HCT116 (cell line): ENCODE measurements at regions not wholly inside any gene's neighbourhood (a gene's known extent, or its start where the extent isn't known, plus 50 kb on each side); places are given as distances from the start of the nearest gene placed in this dataset.

ENCODE experiments used
- ATAC-seq: fragments of 200-7000 bp; cut with Tn5 transposase; 2 replicates; pipeline ENCODE4 v1.9.1; 2020; ENCODE audit warnings: mild to moderate bottlenecking, moderate library complexity
- BruUV-seq: library from RNA; stranded (reverse); fragments of 400-500 nt; replicated peaks from 2 replicates; lab custom pipeline; 2021; lab: Mats Ljungman, UMichigan
- CTCF ChIA-PET: fragments of 300-600 bp; sonication (Branson Sonifier 250); formaldehyde crosslinking; loops from one replicate; lab custom pipeline; 2021; ENCODE audit warnings: antibody characterized with exemption; lab: Charles Lee
- POLR2A ChIA-PET: fragments of 300-600, 350-600 bp; sonication (Branson Sonifier 250); formaldehyde crosslinking; loops from one replicate; lab custom pipeline; 2021; ENCODE audit warnings: antibody characterized with exemption; lab: Charles Lee
- RAD21 ChIA-PET, 2 experiments: fragments of 300-600 bp; sonication (Branson Sonifier 250); formaldehyde crosslinking; loops; one replicate each; lab custom pipeline; 2023; ENCODE audit warnings: low total read pairs in 2 of 2; ENCODE audit not compliant: uncharacterized antibody in 2 of 2, unreplicated experiment in 2 of 2, low non-redundant PET in 1 of 2; lab: Charles Lee
- DNase-seq: peaks from one replicate; pipeline ENCODE4 v3.0.0-alpha.2; 2010; ENCODE audit warnings: low read depth, low spot score
- H2AFZ ChIP-seq: fragments of 200-600 bp; shearing (Covaris generic), sonication (generic); 2 replicates; pipeline ENCODE4 v1.6.1; 2017; ENCODE audit warnings: low read depth, mixed run types, mixed read lengths, antibody characterized with exemption, low read length; ENCODE audit not compliant: poor library complexity, severe bottlenecking
- H3K27ac ChIP-seq: 2 replicates; pipeline ENCODE4 v1.5.1; 2012; ENCODE audit warnings: low read depth, low read length
- H3K27me3 ChIP-seq: fragments of 200-600 bp; sonication (generic); 2 replicates; pipeline ENCODE4 v1.6.1; 2016; ENCODE audit warnings: mixed run types, low read length, mixed read lengths; ENCODE audit not compliant: insufficient read depth
- H3K36me3 ChIP-seq, 2 experiments: fragments of 200-500 bp in 1 of 2; fragments of 200-600 bp in 1 of 2; sonication (Bioruptor generic) in 1 of 2; sonication (generic) in 1 of 2; 2 replicates each; pipeline versions ENCODE4 v1.5.1 to v1.6.1; 2014 to 2016; ENCODE audit warnings: low read length in 2 of 2, inconsistent platforms in 1 of 2, mixed read lengths in 1 of 2, mixed run types in 1 of 2; ENCODE audit not compliant: insufficient read depth in 2 of 2, control insufficient read depth in 1 of 2
- H3K4me1 ChIP-seq, 2 experiments: fragments of 200-600 bp in 1 of 2; sonication (generic) in 1 of 2; 2 replicates each; pipeline versions ENCODE4 v1.5.1 to v1.6.1; 2012 to 2017; ENCODE audit warnings: low read length in 2 of 2, inconsistent platforms in 1 of 2, mild to moderate bottlenecking in 1 of 2, mixed read lengths in 1 of 2, mixed run types in 1 of 2, moderate library complexity in 1 of 2; ENCODE audit not compliant: insufficient read depth in 2 of 2, control insufficient read depth in 1 of 2
- H3K4me2 ChIP-seq: fragments of 200-600 bp; sonication (generic); 2 replicates; pipeline ENCODE4 v1.6.1; 2017; ENCODE audit warnings: mixed run types, low read length, mixed read lengths
- H3K4me3 ChIP-seq, 2 experiments: fragments of 200-600 bp in 1 of 2; sonication (generic) in 1 of 2; replicated peaks in 1 of 2; 2 replicates each; pipeline ENCODE4 v1.5.1; 2011 to 2016; ENCODE audit warnings: low read length in 2 of 2, control low read depth in 1 of 2, low read depth in 1 of 2, mild to moderate bottlenecking in 1 of 2, mixed read lengths in 1 of 2, mixed run types in 1 of 2
- H3K79me2 ChIP-seq: fragments of 200-600 bp; sonication (generic); 2 replicates; pipeline ENCODE4 v1.6.1; 2017; ENCODE audit warnings: mild to moderate bottlenecking, mixed run types, low read length, moderate library complexity, mixed read lengths; ENCODE audit not compliant: insufficient read depth
- H3K9ac ChIP-seq: fragments of 200-600 bp; sonication (generic); 2 replicates; pipeline ENCODE4 v1.6.1; 2016; ENCODE audit warnings: low read length, mixed read lengths
- H3K9me2 ChIP-seq: fragments of 200-600 bp; sonication (generic), shearing (Covaris generic); 2 replicates; pipeline ENCODE4 v1.6.1; 2017; ENCODE audit warnings: mixed run types, mild to moderate bottlenecking, moderate library complexity; ENCODE audit not compliant: insufficient read depth
- H3K9me3 ChIP-seq, 2 experiments: fragments of 200-500 bp in 1 of 2; fragments of 200-600 bp in 1 of 2; sonication (Bioruptor generic) in 1 of 2; sonication (generic) in 1 of 2; 2 replicates each; pipeline ENCODE4 v1.6.1; 2014 to 2017; ENCODE audit warnings: low read length in 2 of 2, mixed read lengths in 2 of 2, inconsistent platforms in 1 of 2, low read depth in 1 of 2, mild to moderate bottlenecking in 1 of 2, mixed run types in 1 of 2, moderate library complexity in 1 of 2; ENCODE audit not compliant: control insufficient read depth in 1 of 2, insufficient read depth in 1 of 2
- H4K20me1 ChIP-seq: fragments of 200-600 bp; sonication (generic), shearing (Covaris generic); 2 replicates; pipeline ENCODE4 v1.6.1; 2017; ENCODE audit warnings: mixed run types, mild to moderate bottlenecking, moderate library complexity; ENCODE audit not compliant: insufficient read depth
- EGR1 ChIP-seq: IDR thresholded peaks from 2 replicates; pipeline ENCODE4 v1.6.1; 2012; ENCODE audit warnings: low read depth
- EZH2phosphoT487 ChIP-seq: fragments of 200-600 bp; IDR thresholded peaks from 2 replicates; pipeline ENCODE4 v1.6.1; 2018; ENCODE audit warnings: antibody characterized with exemption, borderline replicate concordance
- JUND ChIP-seq: IDR thresholded peaks from 2 replicates; pipeline ENCODE4 v1.6.1; 2012
- POLR2A ChIP-seq: IDR thresholded peaks from 2 replicates; pipeline ENCODE4 v1.7.0; 2011; ENCODE audit warnings: borderline replicate concordance; ENCODE audit not compliant: insufficient read depth, insufficient read length; ENCODE audit errors: extremely low read depth
- RAD21 ChIP-seq: IDR thresholded peaks from 2 replicates; pipeline ENCODE4 v1.6.1; 2012; ENCODE audit warnings: low read depth, mild to moderate bottlenecking
- SP1 ChIP-seq: IDR thresholded peaks from 2 replicates; pipeline ENCODE4 v1.6.1; 2012; ENCODE audit warnings: low read depth
- SRF ChIP-seq: IDR thresholded peaks from 2 replicates; pipeline ENCODE4 v1.6.1; 2012; ENCODE audit warnings: low read depth
- TCF7L2 ChIP-seq: IDR thresholded peaks from 2 replicates; pipeline ENCODE4 v1.7.0; 2011; ENCODE audit warnings: borderline replicate concordance, inconsistent platforms; ENCODE audit not compliant: insufficient read depth, insufficient read length; ENCODE audit errors: extremely low read depth
- ZFX ChIP-seq: fragments of 450-650 bp; IDR thresholded peaks from 2 replicates; pipeline ENCODE4 v1.6.1; 2017
- ZNF274 ChIP-seq: fragments of 200-500 bp; sonication (Bioruptor generic); IDR thresholded peaks from 2 replicates; pipeline ENCODE4 v1.6.1; 2014; ENCODE audit warnings: mild to moderate bottlenecking, low read depth, low read length, inconsistent platforms
- intact Hi-C: fragments of 100-400 bp; cut with micrococcal nuclease; formaldehyde crosslinking; loops from 2 replicates; pipeline ENCODE4 v1.10.0; 2022
- TF ChIP-seq, protein P1 (sequence below): IDR thresholded peaks from 2 replicates; pipeline ENCODE4 v1.6.1; 2012

DNA sequence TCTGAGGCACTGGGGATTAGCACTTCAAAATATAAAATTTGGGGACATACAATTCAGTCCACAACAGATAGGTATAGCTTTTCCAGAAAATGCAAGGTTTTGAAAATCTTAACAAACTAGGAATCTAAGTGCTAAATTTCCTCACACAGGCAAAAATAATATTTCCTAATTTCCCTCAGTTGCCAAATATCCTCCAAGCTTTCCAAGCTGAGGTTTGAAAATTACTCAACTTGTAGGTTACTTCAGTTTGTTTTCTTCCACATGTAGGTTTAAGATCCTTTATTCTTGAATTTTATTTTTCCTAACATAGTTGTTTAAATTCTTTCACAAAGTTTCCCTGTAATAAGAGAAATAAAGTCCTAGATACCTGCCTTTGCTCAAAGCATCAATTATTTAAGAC is 192.9 kb upstream of the NRXN1 start:
- ChIA-PET CTCF (no interaction called here), RAD21 (no interaction called here), POLR2A (no interaction called here)
- no peak overlapping the region for H3K27ac ChIP-seq
- H3K27me3 ChIP-seq, result no peaks in the 10 kb centered on the region
- H3K36me3 ChIP-seq, result no peaks in the 10 kb centered on the region
- no peak for TF ChIP-seq EGR1
- no peak for TF ChIP-seq RAD21
- no peak for TF ChIP-seq SRF
- TF ChIP-seq JUND, result no peak
- no peak for TF ChIP-seq EZH2phosphoT487
- no peak for TF ChIP-seq ZNF274
- TF ChIP-seq POLR2A, result no peak
- no peaks in the 10 kb centered on the region for H4K20me1 ChIP-seq
- H3K4me3 ChIP-seq, result no peak overlapping the region
- no peak overlapping the region for H3K9ac ChIP-seq
- no peaks in the 10 kb centered on the region for H3K79me2 ChIP-seq
- intact Hi-C loops, result no loop called here
- DNase-seq (no peak), ATAC-seq (no peak)
- H3K4me2 ChIP-seq, result no peak overlapping the region
- no TSS peak for BruUV-seq
- no peaks in the 10 kb centered on the region for H3K9me3 ChIP-seq
- no peaks in the 10 kb centered on the region for H3K9me2 ChIP-seq
- no peaks in the 10 kb centered on the region for H3K4me1 ChIP-seq
- H2AFZ ChIP-seq, result no peak overlapping the region

GRCh38 chr2:51222106-51222505 is 190.2 kb upstream of the NRXN1 start:
- no peak for DNase-seq
- H3K9me2 ChIP-seq, result no peaks in the 10 kb centered on the region
- no peak for ATAC-seq
- CTCF ChIA-PET, result no interaction called here
- RAD21 ChIA-PET, result no interaction called here
- no peak overlapping the region for H2AFZ ChIP-seq
- no peaks in the 10 kb centered on the region for H3K79me2 ChIP-seq
- H3K9me3 ChIP-seq, result no peaks in the 10 kb centered on the region
- no peak overlapping the region for H3K27ac ChIP-seq
- H3K27me3 ChIP-seq, result no peaks in the 10 kb centered on the region
- H3K9ac ChIP-seq, result no peak overlapping the region
- H3K4me2 ChIP-seq, result no peak overlapping the region
- no TSS peak for BruUV-seq
- POLR2A ChIA-PET, result no interaction called here
- H3K4me1 ChIP-seq, result no peaks in the 10 kb centered on the region
- H4K20me1 ChIP-seq, result no peaks in the 10 kb centered on the region
- TF ChIP-seq SP1 (no peak), ZFX (no peak), TCF7L2 (no peak), RAD21 (no peak), EGR1 (no peak)
- TF ChIP-seq, protein P1, sequence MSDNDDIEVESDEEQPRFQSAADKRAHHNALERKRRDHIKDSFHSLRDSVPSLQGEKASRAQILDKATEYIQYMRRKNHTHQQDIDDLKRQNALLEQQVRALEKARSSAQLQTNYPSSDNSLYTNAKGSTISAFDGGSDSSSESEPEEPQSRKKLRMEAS, result no peak
- no peaks in the 10 kb centered on the region for H3K36me3 ChIP-seq
- H3K4me3 ChIP-seq, result no peak overlapping the region
- intact Hi-C loops, result no loop called here
